ENCODE measurements at regions not wholly inside any gene's neighbourhood (a gene's known extent, or its start where the extent isn't known, plus 50 kb on each side); places are given as distances from the start of the nearest gene placed in this dataset.

DNA sequence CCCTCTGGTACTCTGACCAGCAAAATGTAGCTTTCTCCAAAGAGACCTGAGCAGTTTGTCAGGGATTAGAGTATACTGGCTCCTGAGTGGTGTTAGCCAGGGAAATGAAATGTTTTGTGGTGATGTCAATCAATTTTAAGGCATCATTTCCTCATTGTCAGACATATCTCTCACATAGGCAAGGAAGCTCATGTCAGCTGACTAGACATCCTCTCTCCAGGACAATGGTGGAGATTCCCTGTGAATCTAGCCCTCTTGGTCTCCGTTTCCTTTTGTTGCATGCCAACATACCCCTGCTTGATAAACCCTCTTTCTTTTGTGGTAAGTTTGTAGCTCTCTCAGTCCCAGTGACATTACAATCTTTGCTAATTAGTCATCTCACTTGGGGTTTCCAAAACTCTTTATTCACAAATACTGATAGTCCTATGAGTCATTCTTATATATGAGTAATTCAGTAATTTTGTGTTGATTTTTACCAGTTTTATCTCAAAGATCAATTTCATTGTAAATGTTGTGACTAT, 135.6 kb upstream of the PTPRK start:
- no peaks in the 10 kb centered on the region for H3K36me3 ChIP-seq (ENCODE audit: insufficient read depth, low read length)
- no peaks in the 10 kb centered on the region for H3K9me3 ChIP-seq (ENCODE audit: control insufficient read depth in 1 of 2, insufficient read depth in 1 of 2, low read length in 2 of 2)
- H3K4me1 Mint-ChIP-seq (ENCODE audit: low read depth): no peaks in the 10 kb centered on the region
- H3K27me3 ChIP-seq (ENCODE audit: control insufficient read depth in 1 of 2, insufficient read depth in 2 of 2, low read length in 2 of 2): peaks cover 0 to 5% of the 10 kb centered on the region in 2 experiments
- CTCF ChIA-PET: no interaction called here
- DNase-seq (no peak), ATAC-seq (ENCODE audit: poor library complexity) (no peak)
- H3K4me3 ChIP-seq (ENCODE audit: low read length): no peak overlapping the region
- no peak overlapping the region for H3K27ac Mint-ChIP-seq
- no peaks in the 10 kb centered on the region for H3K9me3 Mint-ChIP-seq
- TF ChIP-seq, protein P1, sequence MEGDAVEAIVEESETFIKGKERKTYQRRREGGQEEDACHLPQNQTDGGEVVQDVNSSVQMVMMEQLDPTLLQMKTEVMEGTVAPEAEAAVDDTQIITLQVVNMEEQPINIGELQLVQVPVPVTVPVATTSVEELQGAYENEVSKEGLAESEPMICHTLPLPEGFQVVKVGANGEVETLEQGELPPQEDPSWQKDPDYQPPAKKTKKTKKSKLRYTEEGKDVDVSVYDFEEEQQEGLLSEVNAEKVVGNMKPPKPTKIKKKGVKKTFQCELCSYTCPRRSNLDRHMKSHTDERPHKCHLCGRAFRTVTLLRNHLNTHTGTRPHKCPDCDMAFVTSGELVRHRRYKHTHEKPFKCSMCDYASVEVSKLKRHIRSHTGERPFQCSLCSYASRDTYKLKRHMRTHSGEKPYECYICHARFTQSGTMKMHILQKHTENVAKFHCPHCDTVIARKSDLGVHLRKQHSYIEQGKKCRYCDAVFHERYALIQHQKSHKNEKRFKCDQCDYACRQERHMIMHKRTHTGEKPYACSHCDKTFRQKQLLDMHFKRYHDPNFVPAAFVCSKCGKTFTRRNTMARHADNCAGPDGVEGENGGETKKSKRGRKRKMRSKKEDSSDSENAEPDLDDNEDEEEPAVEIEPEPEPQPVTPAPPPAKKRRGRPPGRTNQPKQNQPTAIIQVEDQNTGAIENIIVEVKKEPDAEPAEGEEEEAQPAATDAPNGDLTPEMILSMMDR (IDR thresholded peaks at IDR 0.05): no peak
- intact Hi-C loops (cut with DNase I, micrococcal nuclease): no loop called here
- POLR2A ChIA-PET: no interaction called here
- no peak overlapping the region for H3K27ac ChIP-seq (ENCODE audit: low read depth in 1 of 2, low read length in 2 of 2)
- H3K4me1 ChIP-seq (ENCODE audit: insufficient read depth, low read length): no peaks in the 10 kb centered on the region
- no peak overlapping the region for H3K4me3 Mint-ChIP-seq
- peaks cover 9% of the 10 kb centered on the region for H3K27me3 Mint-ChIP-seq
- H3K36me3 Mint-ChIP-seq (ENCODE audit: low read depth): no peaks in the 10 kb centered on the region

DNA sequence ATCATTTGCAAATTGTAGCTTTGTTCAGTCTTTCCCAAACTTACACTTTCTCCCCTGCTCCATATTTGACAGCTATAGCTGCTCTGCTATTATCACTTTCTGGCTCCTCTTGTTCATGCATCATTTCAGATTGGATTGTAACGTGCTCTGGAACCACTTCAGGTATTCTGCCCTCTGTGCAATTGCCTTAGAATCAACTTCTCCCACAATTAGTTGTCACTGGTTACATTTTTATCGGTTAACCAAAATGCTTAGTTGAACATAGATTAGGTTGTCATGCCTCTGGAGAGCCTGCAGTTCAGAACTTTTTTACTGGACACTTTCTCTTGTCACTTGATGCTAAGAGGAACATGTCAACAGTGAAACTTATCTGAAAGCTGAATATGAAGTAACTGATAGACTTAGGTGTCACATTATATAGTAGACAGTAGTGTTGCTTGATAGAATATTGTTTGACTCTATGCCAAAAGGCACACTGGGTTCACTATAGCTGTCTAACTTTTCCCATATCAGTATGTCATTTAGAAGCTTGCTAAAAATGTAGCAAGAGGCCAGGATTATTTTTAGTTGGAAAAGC, 127.7 kb upstream of the PTPRK start:
- ATAC-seq (ENCODE audit: poor library complexity) (no peak), DNase-seq (no peak)
- intact Hi-C loops (cut with DNase I, micrococcal nuclease): no loop called here
- Mint-ChIP-seq H3K36me3 (ENCODE audit: low read depth) (no peaks in the 10 kb centered on the region), H3K27ac (no peak overlapping the region), H3K4me1 (ENCODE audit: low read depth) (no peaks in the 10 kb centered on the region), H3K4me3 (no peak overlapping the region), H3K9me3 (no peaks in the 10 kb centered on the region), H3K27me3 (no peaks in the 10 kb centered on the region)
- ChIA-PET POLR2A (no interaction called here), CTCF (no interaction called here)
- H3K4me3 ChIP-seq (ENCODE audit: low read length): no peak overlapping the region
- H3K9me3 ChIP-seq (ENCODE audit: control insufficient read depth in 1 of 2, insufficient read depth in 1 of 2, low read length in 2 of 2): no peaks in the 10 kb centered on the region
- no peaks in the 10 kb centered on the region for H3K27me3 ChIP-seq (ENCODE audit: control insufficient read depth in 1 of 2, insufficient read depth in 2 of 2, low read length in 2 of 2)
- TF ChIP-seq, protein P1 (IDR thresholded peaks at IDR 0.05): no peak
- H3K4me1 ChIP-seq (ENCODE audit: insufficient read depth, low read length): no peaks in the 10 kb centered on the region
- H3K27ac ChIP-seq (ENCODE audit: low read depth in 1 of 2, low read length in 2 of 2): no peak overlapping the region
- no peaks in the 10 kb centered on the region for H3K36me3 ChIP-seq (ENCODE audit: insufficient read depth, low read length)

DNA sequence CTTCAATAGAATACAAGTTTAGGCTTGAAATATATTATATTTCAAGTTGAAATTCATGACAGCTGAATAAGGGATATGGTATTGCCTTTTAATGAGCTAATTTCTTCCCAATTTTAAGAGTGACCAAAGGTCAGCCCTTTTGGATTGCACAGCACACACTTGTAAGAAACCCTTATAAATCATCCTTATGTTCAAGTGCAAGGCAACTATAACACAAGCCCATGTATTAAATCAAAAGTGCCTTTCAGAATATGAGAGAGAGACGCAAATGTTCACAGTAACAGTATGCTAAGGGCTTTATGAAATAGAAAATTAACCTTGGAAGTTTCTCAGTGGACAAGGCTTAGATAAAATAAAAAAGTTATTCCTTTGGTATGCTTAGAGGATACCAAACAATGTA, 121.7 kb upstream of the PTPRK start:
- Mint-ChIP-seq H3K27ac (no peak overlapping the region), H3K4me3 (no peak overlapping the region), H3K9me3 (no peaks in the 10 kb centered on the region), H3K36me3 (ENCODE audit: low read depth) (no peaks in the 10 kb centered on the region), H3K27me3 (no peaks in the 10 kb centered on the region), H3K4me1 (ENCODE audit: low read depth) (no peaks in the 10 kb centered on the region)
- intact Hi-C loops (cut with DNase I, micrococcal nuclease): no loop called here
- H3K36me3 ChIP-seq (ENCODE audit: insufficient read depth, low read length): no peaks in the 10 kb centered on the region
- TF ChIP-seq, protein P1 (IDR thresholded peaks at IDR 0.05): no peak
- CTCF ChIA-PET: no interaction called here
- no peak for ATAC-seq (ENCODE audit: poor library complexity)
- H3K27me3 ChIP-seq (ENCODE audit: control insufficient read depth in 1 of 2, insufficient read depth in 2 of 2, low read length in 2 of 2): no peaks in the 10 kb centered on the region
- H3K4me1 ChIP-seq (ENCODE audit: insufficient read depth, low read length): no peaks in the 10 kb centered on the region
- H3K9me3 ChIP-seq (ENCODE audit: control insufficient read depth in 1 of 2, insufficient read depth in 1 of 2, low read length in 2 of 2): no peaks in the 10 kb centered on the region
- POLR2A ChIA-PET: no interaction called here
- DNase-seq: no peak
- H3K4me3 ChIP-seq (ENCODE audit: low read length): no peak overlapping the region
- no peak overlapping the region for H3K27ac ChIP-seq (ENCODE audit: low read depth in 1 of 2, low read length in 2 of 2)

Measured in CD4-positive, alpha-beta T cell (primary cell).